Neuronal stem cell (in vitro differentiated cells): ENCODE measurements at regions not wholly inside any gene's neighbourhood (a gene's known extent, or its start where the extent isn't known, plus 50 kb on each side); places are given as distances from the start of the nearest gene placed in this dataset.

ENCODE experiments used
- DNase-seq: peaks from one replicate; pipeline ENCODE4 v3.0.0-alpha.2; 2013; ENCODE audit warnings: low spot score
- H2AFZ ChIP-seq: one replicate; pipeline ENCODE4 v1.6.1; 2013; ENCODE audit warnings: mild to moderate bottlenecking, low read length, inconsistent platforms
- H2AK5ac ChIP-seq: 2 replicates; pipeline ENCODE4 v1.6.1; 2013; ENCODE audit warnings: low read depth, mild to moderate bottlenecking, inconsistent platforms, low read length, moderate library complexity, mixed read lengths
- H2BK120ac ChIP-seq: 2 replicates; pipeline ENCODE4 v1.6.1; 2013; ENCODE audit warnings: low read depth, mild to moderate bottlenecking, inconsistent platforms, low read length, moderate library complexity, mixed read lengths
- H2BK12ac ChIP-seq: one replicate; pipeline ENCODE4 v1.6.1; 2013; ENCODE audit warnings: low read length, inconsistent platforms
- H2BK15ac ChIP-seq: 2 replicates; pipeline ENCODE4 v1.6.1; 2013; ENCODE audit warnings: mild to moderate bottlenecking, low read length, inconsistent platforms, mixed read lengths
- H2BK5ac ChIP-seq: one replicate; pipeline ENCODE4 v1.6.1; 2013; ENCODE audit warnings: inconsistent platforms, mild to moderate bottlenecking, low read length, moderate library complexity
- H3K14ac ChIP-seq: one replicate; pipeline ENCODE4 v1.6.1; 2013; ENCODE audit warnings: low read length, inconsistent platforms
- H3K18ac ChIP-seq: 2 replicates; pipeline ENCODE4 v1.6.1; 2013; ENCODE audit warnings: low read length, inconsistent platforms
- H3K23ac ChIP-seq: 2 replicates; pipeline ENCODE4 v1.6.1; 2013; ENCODE audit warnings: low read depth, mild to moderate bottlenecking, mixed read lengths, low read length, inconsistent platforms; ENCODE audit not compliant: poor library complexity
- H3K27ac ChIP-seq: replicated peaks from 3 replicates; pipeline ENCODE4 v1.5.1; 2013; ENCODE audit warnings: low read length, inconsistent platforms
- H3K27me3 ChIP-seq, 3 experiments: 2 replicates each; pipeline ENCODE4 v1.6.1; 2013; ENCODE audit warnings: low read length in 3 of 3, mild to moderate bottlenecking in 2 of 3, inconsistent platforms in 1 of 3, low read depth in 1 of 3, mixed read lengths in 1 of 3, moderate library complexity in 1 of 3; ENCODE audit not compliant: control insufficient read depth in 3 of 3, insufficient read depth in 3 of 3
- H3K36me3 ChIP-seq, 2 donors: replicated peaks in 1 of 2; 2 replicates each; pipeline ENCODE4 v1.6.1; 2013; ENCODE audit warnings: low read length in 2 of 2; ENCODE audit not compliant: control insufficient read depth in 2 of 2, insufficient read depth in 2 of 2
- H3K4ac ChIP-seq: 2 replicates; pipeline ENCODE4 v1.6.1; 2013; ENCODE audit warnings: inconsistent platforms, mild to moderate bottlenecking, low read length, moderate library complexity
- H3K4me1 ChIP-seq, 2 donors: 1 replicate in 1 of 2; 2 replicates in 1 of 2; pipeline ENCODE4 v1.6.1; 2013; ENCODE audit warnings: low read length in 2 of 2, low read depth in 1 of 2; ENCODE audit not compliant: control insufficient read depth in 2 of 2, insufficient read depth in 1 of 2
- H3K4me2 ChIP-seq: one replicate; pipeline ENCODE4 v1.6.1; 2013; ENCODE audit warnings: mild to moderate bottlenecking, low read length, inconsistent platforms; ENCODE audit not compliant: insufficient read depth, poor library complexity, severe bottlenecking
- H3K4me3 ChIP-seq, 2 donors: 2 replicates each; pipeline ENCODE4 v1.5.1; 2013; ENCODE audit warnings: low read length in 2 of 2, mild to moderate bottlenecking in 2 of 2, inconsistent platforms in 1 of 2, moderate library complexity in 1 of 2
- H3K79me1 ChIP-seq: one replicate; pipeline ENCODE4 v1.6.1; 2013; ENCODE audit warnings: low read depth, mild to moderate bottlenecking, inconsistent platforms, low read length, moderate library complexity
- H3K9ac ChIP-seq: one replicate; pipeline ENCODE4 v1.6.1; 2013; ENCODE audit warnings: mild to moderate bottlenecking, low read depth, low read length, inconsistent platforms; ENCODE audit not compliant: poor library complexity
- H3K9me3 ChIP-seq, 2 donors: replicated peaks in 1 of 2; 2 replicates each; pipeline versions ENCODE3 to v1.6.1; 2013; ENCODE audit warnings: low read length in 2 of 2, mild to moderate bottlenecking in 2 of 2, inconsistent platforms in 1 of 2, low read depth in 1 of 2, mixed read lengths in 1 of 2, moderate library complexity in 1 of 2; ENCODE audit not compliant: control insufficient read depth in 2 of 2, insufficient read depth in 1 of 2
- H4K8ac ChIP-seq: one replicate; pipeline ENCODE4 v1.6.1; 2013; ENCODE audit warnings: low read depth, mild to moderate bottlenecking, inconsistent platforms, low read length, moderate library complexity
- H4K91ac ChIP-seq: one replicate; pipeline ENCODE4 v1.6.1; 2013; ENCODE audit warnings: low read length, low read depth, mild to moderate bottlenecking, inconsistent platforms; ENCODE audit not compliant: poor library complexity
- WGBS, 2 donors: extraction: QIAGEN DNeasy Blood & Tissue Kit; methylation state at CpG; one replicate each; pipeline ENCODE4 v1.1.7; 2013; ENCODE audit warnings: missing lambda C conversion rate in 2 of 2, mixed read lengths in 1 of 2; ENCODE audit not compliant: insufficient read length in 2 of 2, insufficient replicate concordance in 1 of 2; ENCODE audit errors: extremely low coverage in 2 of 2; 5-methylcytosine and 5-hydroxymethylcytosine counted together

DNA sequence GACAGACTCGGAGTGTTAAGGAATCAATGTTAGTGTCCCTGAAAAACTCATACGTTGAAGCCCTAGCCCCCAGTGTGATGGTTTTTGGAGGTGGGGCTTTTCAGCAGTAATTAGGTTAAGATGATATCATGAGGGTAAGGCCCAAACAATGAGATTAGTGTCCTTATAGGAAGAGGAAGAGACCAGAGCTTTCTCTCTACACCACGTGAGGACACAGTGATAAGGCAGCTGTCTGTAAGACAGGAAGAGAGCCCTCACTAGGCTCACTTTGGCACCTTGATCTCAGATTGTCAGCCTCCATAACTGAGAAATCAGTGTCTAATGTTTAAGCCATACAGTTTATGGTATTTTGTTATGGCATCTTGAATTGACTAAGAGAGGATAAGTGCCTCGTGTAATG is 403.2 kb downstream of the NPIPA7 start:
- Histone ChIP-seq H4K91ac (no peak overlapping the region), H2BK12ac (no peak overlapping the region), H2BK15ac (no peak overlapping the region), H3K14ac (no peak overlapping the region), H3K9ac (no peak overlapping the region), H3K23ac (no peak overlapping the region), H2BK5ac (no peak overlapping the region), H3K4me3 (no peak overlapping the region), H3K27me3 (no peaks in the 10 kb centered on the region), H3K27ac (no peak overlapping the region), H2AK5ac (no peak overlapping the region), H3K4ac (no peak overlapping the region), H2BK120ac (no peak overlapping the region), H3K18ac (no peak overlapping the region), H3K36me3 (no peaks in the 10 kb centered on the region), H2AFZ (no peak overlapping the region), H3K4me2 (no peak overlapping the region), H3K79me1 (no peaks in the 10 kb centered on the region), H3K9me3 (no peaks in the 10 kb centered on the region), H3K4me1 (no peaks in the 10 kb centered on the region), H4K8ac (no peak overlapping the region)
- no peak for DNase-seq
- WGBS, 2 donors, result no CpG with 5 or more reads among the region's 4 CpGs

DNA sequence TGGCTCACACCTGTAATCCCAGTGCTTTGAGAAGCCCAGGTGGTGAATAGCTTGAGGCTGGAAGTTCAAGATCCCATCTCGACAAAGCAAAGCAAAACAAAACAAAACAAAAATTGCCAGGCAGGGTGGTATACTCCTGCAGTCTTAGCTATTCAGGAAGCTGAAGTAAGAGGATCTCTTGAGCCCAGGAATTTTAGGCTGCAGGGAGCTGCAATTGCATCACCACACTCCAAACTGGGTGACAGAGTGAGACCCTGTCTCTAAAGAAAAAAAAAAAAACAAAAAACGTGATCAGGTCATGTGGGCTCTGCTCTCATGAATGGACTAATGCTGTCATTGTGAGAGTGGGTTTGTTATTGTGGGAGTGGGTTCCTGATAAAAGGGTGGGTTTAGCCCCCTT is 409.1 kb downstream of the NPIPA7 start:
- Histone ChIP-seq H3K36me3 (no peaks in the 10 kb centered on the region), H3K23ac (no peak overlapping the region), H3K4ac (no peak overlapping the region), H3K27me3 (peaks cover 0 to 2% (median 0%) of the 10 kb centered on the region in 3 experiments), H2AK5ac (no peak overlapping the region), H2AFZ (no peak overlapping the region), H3K4me2 (peak overlapping the region; percentile 18), H3K18ac (no peak overlapping the region), H3K4me3 (no peak overlapping the region), H3K9ac (no peak overlapping the region), H4K91ac (no peak overlapping the region), H2BK15ac (no peak overlapping the region), H3K4me1 (peaks cover 0 to 7% of the 10 kb centered on the region in 2 donors), H3K27ac (peak overlapping the region; percentile 63), H4K8ac (no peak overlapping the region), H2BK5ac (no peak overlapping the region), H2BK12ac (no peak overlapping the region), H3K14ac (no peak overlapping the region), H2BK120ac (no peak overlapping the region), H3K79me1 (no peaks in the 10 kb centered on the region), H3K9me3 (peaks cover 0 to 4% of the 10 kb centered on the region in 2 donors)
- no peak for DNase-seq
- no CpG with 5 or more reads among the region's 2 CpGs for WGBS, 2 donors

- no peak overlapping the region for H2BK5ac ChIP-seq
Measured at GRCh38 chr16:16790597-16790996, 411.7 kb downstream of the NPIPA7 start.

GRCh38 chr16:16791051-16791450 is 412.1 kb downstream of the NPIPA7 start:
- no peak overlapping the region for H2BK12ac ChIP-seq
- no peak overlapping the region for H4K91ac ChIP-seq
- H3K4me1 ChIP-seq, result peaks cover 0 to 7% of the 10 kb centered on the region in 2 donors
- H3K27ac ChIP-seq, result no peak overlapping the region
- no peak overlapping the region for H2AFZ ChIP-seq
- no peak overlapping the region for H4K8ac ChIP-seq
- no CpG with 5 or more reads among the region's 1 CpG for WGBS, 2 donors
- no peaks in the 10 kb centered on the region for H3K36me3 ChIP-seq
- no peaks in the 10 kb centered on the region for H3K79me1 ChIP-seq
- no peak overlapping the region for H3K4me2 ChIP-seq
- H3K9me3 ChIP-seq, result peaks cover 0 to 4% of the 10 kb centered on the region in 2 donors
- no peak overlapping the region for H2AK5ac ChIP-seq
- H3K14ac ChIP-seq, result no peak overlapping the region
- no peak overlapping the region for H3K18ac ChIP-seq
- peaks cover 0 to 2% (median 0%) of the 10 kb centered on the region in 3 experiments for H3K27me3 ChIP-seq
- no peak overlapping the region for H3K9ac ChIP-seq
- no peak overlapping the region for H3K23ac ChIP-seq
- H2BK5ac ChIP-seq, result no peak overlapping the region
- H3K4ac ChIP-seq, result no peak overlapping the region
- H3K4me3 ChIP-seq, result no peak overlapping the region
- no peak overlapping the region for H2BK120ac ChIP-seq
- no peak overlapping the region for H2BK15ac ChIP-seq
- no peak for DNase-seq

More at GRCh38 chr16:16790597-16790996, 411.7 kb downstream of the NPIPA7 start:
- no peak overlapping the region for H2BK12ac ChIP-seq
- H3K27me3 ChIP-seq, result peaks cover 0 to 2% (median 0%) of the 10 kb centered on the region in 3 experiments
- H3K4ac ChIP-seq, result no peak overlapping the region
- H3K36me3 ChIP-seq, result no peaks in the 10 kb centered on the region
- no peak overlapping the region for H2AFZ ChIP-seq
- no peak overlapping the region for H2AK5ac ChIP-seq
- no peak overlapping the region for H3K4me2 ChIP-seq
- no peak overlapping the region for H3K23ac ChIP-seq
- H3K4me3 ChIP-seq, result no peak overlapping the region
- H3K9ac ChIP-seq, result no peak overlapping the region
- peaks cover 0 to 7% of the 10 kb centered on the region in 2 donors for H3K4me1 ChIP-seq
- H4K91ac ChIP-seq, result no peak overlapping the region
- no peak overlapping the region for H2BK15ac ChIP-seq
- H3K14ac ChIP-seq, result no peak overlapping the region
- no peaks in the 10 kb centered on the region for H3K79me1 ChIP-seq
- no peak overlapping the region for H2BK120ac ChIP-seq
- peaks cover 0 to 4% of the 10 kb centered on the region in 2 donors for H3K9me3 ChIP-seq
- no peak overlapping the region for H3K27ac ChIP-seq
- DNase-seq, result no peak
- H4K8ac ChIP-seq, result no peak overlapping the region
- H3K18ac ChIP-seq, result no peak overlapping the region
